ENCODE measurements at regions not wholly inside any gene's neighbourhood (a gene's known extent, or its start where the extent isn't known, plus 50 kb on each side); places are given as distances from the start of the nearest gene placed in this dataset.
A peak's percentile ranks its signal among the peaks of the same experiment; 100 is the strongest.

- H3K27me3 ChIP-seq (replicated peaks in 1 of 2; ENCODE audit: control insufficient read depth in 2 of 2, extremely low read depth in 1 of 2, insufficient read depth in 2 of 2, low read length in 1 of 2): peaks cover 0 to 3% of the 10 kb centered on the region in 2 experiments
- no peak overlapping the region for H3K27ac Mint-ChIP-seq
These were observed 178.0 kb upstream of the DMRT1 start for GRCh38 chr9:663541-663940.

GRCh38 chr9:665296-665695 lies 176.2 kb upstream of the DMRT1 start:
- H3K9me3 Mint-ChIP-seq: peaks cover 13 to 30% (median 20%) of the 10 kb centered on the region in 3 donors
- ChIA-PET POLR2A (no interaction called here), CTCF (no interaction called here)
- no peaks in the 10 kb centered on the region for H3K36me3 ChIP-seq (ENCODE audit: control insufficient read depth in 2 of 2, extremely low read depth in 1 of 2, insufficient read depth in 1 of 2, low read length in 1 of 2)
- no peak overlapping the region for H3K4me3 Mint-ChIP-seq
- no peaks in the 10 kb centered on the region for H3K27me3 Mint-ChIP-seq
- no peak overlapping the region for H3K4me3 ChIP-seq (ENCODE audit: control insufficient read depth in 1 of 2, extremely low read depth in 1 of 2, low read length in 1 of 2)
- no peaks in the 10 kb centered on the region for H3K4me1 ChIP-seq (ENCODE audit: control insufficient read depth in 1 of 2, extremely low read depth in 1 of 2, insufficient read depth in 2 of 2, low read length in 2 of 2)
- no peak for ATAC-seq (replicated peaks in 1 of 4)
- H3K4me1 Mint-ChIP-seq: peaks cover 0 to 15% (median 1%) of the 10 kb centered on the region in 3 donors
- H3K36me3 Mint-ChIP-seq: peaks cover 24% of the 10 kb centered on the region
- H3K27me3 ChIP-seq (replicated peaks in 1 of 2; ENCODE audit: control insufficient read depth in 2 of 2, extremely low read depth in 1 of 2, insufficient read depth in 2 of 2, low read length in 1 of 2): peaks cover 0 to 3% of the 10 kb centered on the region in 2 experiments
- peaks cover 3% of the 10 kb centered on the region for H3K9me3 ChIP-seq
- DNase-seq: no peak
- WGBS (ENCODE audit: insufficient coverage): 100% methylated on average over 2 of the region's 2 CpGs
- H3K27ac ChIP-seq (ENCODE audit: low read length): no peak overlapping the region
- H3K27ac Mint-ChIP-seq: no peak overlapping the region

More at GRCh38 chr9:663541-663940, 178.0 kb upstream of the DMRT1 start:
- H3K9me3 ChIP-seq: peaks cover under 1% of the 10 kb centered on the region
- DNase-seq (no peak), ATAC-seq (replicated peaks in 1 of 4) (no peak)
- POLR2A ChIA-PET: no interaction called here
- Mint-ChIP-seq H3K4me1 (peaks cover 0 to 25% (median 6%) of the 10 kb centered on the region in 3 donors), H3K4me3 (no peak overlapping the region), H3K9me3 (peaks cover 3 to 13% (median 5%) of the 10 kb centered on the region in 3 donors), H3K36me3 (peaks cover 14% of the 10 kb centered on the region), H3K27me3 (no peaks in the 10 kb centered on the region)
- CTCF ChIA-PET: interaction anchor here in 1 of 2 donors (0.6 kb wide), 1 partner anchor 55 kb away, joined by 4 read pairs; no protein-coding TSS in a partner anchor
- H3K4me1 ChIP-seq (ENCODE audit: control insufficient read depth in 1 of 2, extremely low read depth in 1 of 2, insufficient read depth in 2 of 2, low read length in 2 of 2): no peaks in the 10 kb centered on the region
- H3K36me3 ChIP-seq (ENCODE audit: control insufficient read depth in 2 of 2, extremely low read depth in 1 of 2, insufficient read depth in 1 of 2, low read length in 1 of 2): no peaks in the 10 kb centered on the region
- WGBS (ENCODE audit: insufficient coverage): 53% methylated on average over 3 of the region's 3 CpGs
- H3K27ac ChIP-seq (ENCODE audit: low read length): no peak overlapping the region
- H3K4me3 ChIP-seq (ENCODE audit: control insufficient read depth in 1 of 2, extremely low read depth in 1 of 2, low read length in 1 of 2): no peak overlapping the region

DNA sequence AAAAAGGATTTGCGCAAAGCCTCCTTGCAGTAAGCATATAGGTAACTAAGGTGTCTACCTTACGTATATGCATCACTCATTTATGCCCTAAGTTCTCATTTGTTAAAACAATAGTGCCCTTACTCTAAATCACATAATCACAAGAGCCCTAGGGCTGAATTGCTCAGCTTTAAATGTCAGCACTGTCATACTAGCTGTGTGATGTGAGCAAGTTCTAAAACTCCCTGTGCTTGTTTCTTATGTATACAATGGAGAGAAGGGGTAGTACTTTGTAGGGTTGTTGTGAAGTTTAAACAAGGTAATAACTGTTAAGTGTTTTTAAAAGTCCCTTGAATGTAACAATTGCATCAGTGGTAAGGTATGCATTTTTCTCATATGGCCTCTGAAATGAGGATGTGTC lies 169.5 kb upstream of the DMRT1 start:
- H3K36me3 ChIP-seq (ENCODE audit: control insufficient read depth in 2 of 2, extremely low read depth in 1 of 2, insufficient read depth in 1 of 2, low read length in 1 of 2): no peaks in the 10 kb centered on the region
- peaks cover 24% of the 10 kb centered on the region for H3K36me3 Mint-ChIP-seq
- H3K4me3 Mint-ChIP-seq: no peak overlapping the region
- ChIA-PET CTCF (interaction anchor here in 1 of 2 donors (0.6 kb wide), 1 partner anchor 19 kb away, joined by 3 read pairs; no protein-coding TSS in a partner anchor), POLR2A (no interaction called here)
- no peak for ATAC-seq (replicated peaks in 1 of 4)
- H3K27ac Mint-ChIP-seq: no peak overlapping the region
- H3K27me3 Mint-ChIP-seq: no peaks in the 10 kb centered on the region
- H3K9me3 ChIP-seq: peaks cover 3% of the 10 kb centered on the region
- WGBS (ENCODE audit: insufficient coverage): 100% methylated on average over 1 of the region's 2 CpGs
- DNase-seq: no peak
- no peak overlapping the region for H3K27ac ChIP-seq (ENCODE audit: low read length)
- H3K4me1 ChIP-seq (ENCODE audit: control insufficient read depth in 1 of 2, extremely low read depth in 1 of 2, insufficient read depth in 2 of 2, low read length in 2 of 2): no peaks in the 10 kb centered on the region
- peaks cover 0 to 3% of the 10 kb centered on the region in 2 experiments for H3K27me3 ChIP-seq (replicated peaks in 1 of 2; ENCODE audit: control insufficient read depth in 2 of 2, extremely low read depth in 1 of 2, insufficient read depth in 2 of 2, low read length in 1 of 2)
- H3K4me3 ChIP-seq (ENCODE audit: control insufficient read depth in 1 of 2, extremely low read depth in 1 of 2, low read length in 1 of 2): no peak overlapping the region
- peaks cover 13 to 36% (median 20%) of the 10 kb centered on the region in 3 donors for H3K9me3 Mint-ChIP-seq
- H3K4me1 Mint-ChIP-seq: peaks cover 2 to 26% (median 9%) of the 10 kb centered on the region in 3 donors

DNA sequence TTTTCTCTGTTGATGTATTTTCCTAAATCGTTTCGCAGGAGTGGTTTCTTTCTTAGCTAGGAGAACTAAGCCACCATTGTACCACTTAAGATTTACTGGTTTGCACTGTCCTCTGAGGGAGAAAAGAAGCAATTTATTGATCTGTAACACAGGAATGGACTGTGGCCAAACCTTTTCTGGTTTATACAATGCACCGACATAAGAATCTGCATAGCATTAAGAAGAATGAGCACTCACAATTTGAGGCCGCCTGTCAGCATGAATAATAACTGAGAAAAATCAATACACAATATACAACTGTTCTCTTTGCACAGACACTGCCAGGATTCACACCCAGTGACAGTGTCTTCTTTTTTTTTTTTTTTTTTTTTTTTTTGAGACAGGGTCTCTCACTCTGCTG lies 168.6 kb upstream of the DMRT1 start:
- peaks cover 10 to 35% (median 18%) of the 10 kb centered on the region in 3 donors for H3K4me1 Mint-ChIP-seq
- Histone ChIP-seq H3K36me3 (ENCODE audit: control insufficient read depth in 2 of 2, extremely low read depth in 1 of 2, insufficient read depth in 1 of 2, low read length in 1 of 2) (no peaks in the 10 kb centered on the region), H3K9me3 (peaks cover 3% of the 10 kb centered on the region), H3K4me3 (ENCODE audit: control insufficient read depth in 1 of 2, extremely low read depth in 1 of 2, low read length in 1 of 2) (no peak overlapping the region), H3K27me3 (replicated peaks in 1 of 2; ENCODE audit: control insufficient read depth in 2 of 2, extremely low read depth in 1 of 2, insufficient read depth in 2 of 2, low read length in 1 of 2) (peaks cover 0 to 3% of the 10 kb centered on the region in 2 experiments), H3K27ac (ENCODE audit: low read length) (no peak overlapping the region), H3K4me1 (ENCODE audit: control insufficient read depth in 1 of 2, extremely low read depth in 1 of 2, insufficient read depth in 2 of 2, low read length in 2 of 2) (peaks cover 0 to 3% of the 10 kb centered on the region in 2 experiments)
- DNase-seq: no peak
- H3K9me3 Mint-ChIP-seq: peaks cover 13 to 31% (median 20%) of the 10 kb centered on the region in 3 donors
- ChIA-PET POLR2A (no interaction called here), CTCF (interaction anchor here in 1 of 2 donors (0.6 kb wide), 1 partner anchor 19 kb away, joined by 3 read pairs; no protein-coding TSS in a partner anchor)
- no peak overlapping the region for H3K27ac Mint-ChIP-seq
- ATAC-seq (replicated peaks in 1 of 4): no peak
- H3K36me3 Mint-ChIP-seq: peaks cover 24% of the 10 kb centered on the region
- H3K4me3 Mint-ChIP-seq: no peak overlapping the region
- WGBS (ENCODE audit: insufficient coverage): 100% methylated on average over 2 of the region's 4 CpGs
- no peaks in the 10 kb centered on the region for H3K27me3 Mint-ChIP-seq

DNA sequence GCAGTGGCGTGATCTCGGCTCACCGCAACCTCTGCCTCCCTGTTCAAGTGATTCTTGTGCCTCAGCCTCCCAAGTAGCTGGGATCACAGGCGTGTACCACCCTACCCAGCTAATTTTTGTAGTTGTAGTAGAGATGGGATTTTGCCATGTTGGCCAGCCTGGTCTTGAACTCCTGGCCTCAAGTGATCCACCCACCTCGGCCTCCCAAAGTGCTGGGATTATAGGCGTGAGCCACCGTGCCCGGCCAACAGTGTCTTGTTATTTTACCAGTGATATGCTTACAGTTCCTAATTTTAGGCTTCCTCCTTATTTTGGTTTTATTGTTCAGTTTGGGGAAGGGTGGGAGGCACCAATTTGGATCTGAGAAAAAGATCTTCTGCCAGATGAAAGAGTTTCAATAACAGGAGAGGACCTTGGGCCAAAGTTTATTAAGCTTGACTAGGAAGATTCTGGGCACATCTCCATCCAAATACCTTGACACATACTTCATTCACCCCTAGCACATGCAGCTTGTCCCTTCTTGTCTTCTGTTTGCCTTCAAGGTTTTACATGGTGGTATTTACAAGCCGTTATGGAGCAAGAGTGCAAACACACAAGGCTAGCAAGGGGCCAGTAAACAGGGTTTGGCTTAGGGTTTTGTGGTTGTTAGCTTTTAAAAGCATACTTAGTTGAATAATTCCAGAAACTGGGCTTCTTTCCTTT lies 168.1 kb upstream of the DMRT1 start:
- DNase-seq (no peak), ATAC-seq (replicated peaks in 1 of 4) (no peak)
- peaks cover 13 to 38% (median 23%) of the 10 kb centered on the region in 3 donors for H3K4me1 Mint-ChIP-seq
- H3K4me3 Mint-ChIP-seq: no peak overlapping the region
- no peak overlapping the region for H3K27ac Mint-ChIP-seq
- H3K27ac ChIP-seq (ENCODE audit: low read length): no peak overlapping the region
- H3K4me1 ChIP-seq (ENCODE audit: control insufficient read depth in 1 of 2, extremely low read depth in 1 of 2, insufficient read depth in 2 of 2, low read length in 2 of 2): peaks cover 0 to 4% of the 10 kb centered on the region in 2 experiments
- H3K36me3 ChIP-seq (ENCODE audit: control insufficient read depth in 2 of 2, extremely low read depth in 1 of 2, insufficient read depth in 1 of 2, low read length in 1 of 2): no peaks in the 10 kb centered on the region
- H3K4me3 ChIP-seq (ENCODE audit: control insufficient read depth in 1 of 2, extremely low read depth in 1 of 2, low read length in 1 of 2): no peak overlapping the region
- ChIA-PET CTCF (no interaction called here), POLR2A (no interaction called here)
- WGBS (ENCODE audit: insufficient coverage): 80% methylated on average over 2 of the region's 9 CpGs
- peaks cover 9 to 26% (median 19%) of the 10 kb centered on the region in 3 donors for H3K9me3 Mint-ChIP-seq
- peaks cover 3% of the 10 kb centered on the region for H3K9me3 ChIP-seq
- H3K27me3 ChIP-seq (replicated peaks in 1 of 2; ENCODE audit: control insufficient read depth in 2 of 2, extremely low read depth in 1 of 2, insufficient read depth in 2 of 2, low read length in 1 of 2): peaks cover 0 to 3% of the 10 kb centered on the region in 2 experiments
- H3K36me3 Mint-ChIP-seq: peaks cover 20% of the 10 kb centered on the region
- no peaks in the 10 kb centered on the region for H3K27me3 Mint-ChIP-seq

- Histone ChIP-seq H3K4me1 (ENCODE audit: control insufficient read depth in 1 of 2, extremely low read depth in 1 of 2, insufficient read depth in 2 of 2, low read length in 2 of 2) (peaks cover 0 to 4% of the 10 kb centered on the region in 2 experiments), H3K27ac (ENCODE audit: low read length) (no peak overlapping the region), H3K9me3 (no peaks in the 10 kb centered on the region), H3K4me3 (ENCODE audit: control insufficient read depth in 1 of 2, extremely low read depth in 1 of 2, low read length in 1 of 2) (no peak overlapping the region), H3K27me3 (replicated peaks in 1 of 2; ENCODE audit: control insufficient read depth in 2 of 2, extremely low read depth in 1 of 2, insufficient read depth in 2 of 2, low read length in 1 of 2) (peaks cover 0 to 3% of the 10 kb centered on the region in 2 experiments), H3K36me3 (ENCODE audit: control insufficient read depth in 2 of 2, extremely low read depth in 1 of 2, insufficient read depth in 1 of 2, low read length in 1 of 2) (no peaks in the 10 kb centered on the region)
- ATAC-seq (replicated peaks in 1 of 4) (no peak), DNase-seq (no peak)
- CTCF ChIA-PET: no interaction called here
- H3K4me1 Mint-ChIP-seq: peaks cover 13 to 40% (median 23%) of the 10 kb centered on the region in 3 donors
- H3K4me3 Mint-ChIP-seq: no peak overlapping the region
- WGBS (ENCODE audit: insufficient coverage): no CpG with 5 or more reads among the region's 3 CpGs
- peaks cover 22% of the 10 kb centered on the region for H3K36me3 Mint-ChIP-seq
- no peaks in the 10 kb centered on the region for H3K27me3 Mint-ChIP-seq
- H3K9me3 Mint-ChIP-seq: peaks cover 7 to 20% (median 12%) of the 10 kb centered on the region in 3 donors
- POLR2A ChIA-PET: no interaction called here
- peak overlapping the region in 1 of 2 donors; percentile 46 for H3K27ac Mint-ChIP-seq
These were observed 167.5 kb upstream of the DMRT1 start for GRCh38 chr9:673966-674526.
